HCT116 (cell line): ENCODE measurements at regions not wholly inside any gene's neighbourhood (a gene's known extent, or its start where the extent isn't known, plus 50 kb on each side); places are given as distances from the start of the nearest gene placed in this dataset.
A peak's percentile ranks its signal among the peaks of the same experiment; 100 is the strongest.

Source experiments
- ATAC-seq: fragments of 200-7000 bp; cut with Tn5 transposase; 2 replicates; pipeline ENCODE4 v1.9.1; 2020; ENCODE audit warnings: mild to moderate bottlenecking, moderate library complexity
- BruUV-seq: library from RNA; stranded (reverse); fragments of 400-500 nt; replicated peaks from 2 replicates; lab custom pipeline; 2021; lab: Mats Ljungman, UMichigan
- CTCF ChIA-PET: fragments of 300-600 bp; sonication (Branson Sonifier 250); formaldehyde crosslinking; loops from one replicate; lab custom pipeline; 2021; ENCODE audit warnings: antibody characterized with exemption; lab: Charles Lee
- POLR2A ChIA-PET: fragments of 300-600, 350-600 bp; sonication (Branson Sonifier 250); formaldehyde crosslinking; loops from one replicate; lab custom pipeline; 2021; ENCODE audit warnings: antibody characterized with exemption; lab: Charles Lee
- RAD21 ChIA-PET, 2 experiments: fragments of 300-600 bp; sonication (Branson Sonifier 250); formaldehyde crosslinking; loops; one replicate each; lab custom pipeline; 2023; ENCODE audit warnings: low total read pairs in 2 of 2; ENCODE audit not compliant: uncharacterized antibody in 2 of 2, unreplicated experiment in 2 of 2, low non-redundant PET in 1 of 2; lab: Charles Lee
- DNase-seq: peaks from one replicate; pipeline ENCODE4 v3.0.0-alpha.2; 2010; ENCODE audit warnings: low read depth, low spot score
- H2AFZ ChIP-seq: fragments of 200-600 bp; shearing (Covaris generic), sonication (generic); 2 replicates; pipeline ENCODE4 v1.6.1; 2017; ENCODE audit warnings: low read depth, mixed run types, mixed read lengths, antibody characterized with exemption, low read length; ENCODE audit not compliant: poor library complexity, severe bottlenecking
- H3K27ac ChIP-seq: 2 replicates; pipeline ENCODE4 v1.5.1; 2012; ENCODE audit warnings: low read depth, low read length
- H3K27me3 ChIP-seq: fragments of 200-600 bp; sonication (generic); 2 replicates; pipeline ENCODE4 v1.6.1; 2016; ENCODE audit warnings: mixed run types, low read length, mixed read lengths; ENCODE audit not compliant: insufficient read depth
- H3K36me3 ChIP-seq, 2 experiments: fragments of 200-500 bp in 1 of 2; fragments of 200-600 bp in 1 of 2; sonication (Bioruptor generic) in 1 of 2; sonication (generic) in 1 of 2; 2 replicates each; pipeline versions ENCODE4 v1.5.1 to v1.6.1; 2014 to 2016; ENCODE audit warnings: low read length in 2 of 2, inconsistent platforms in 1 of 2, mixed read lengths in 1 of 2, mixed run types in 1 of 2; ENCODE audit not compliant: insufficient read depth in 2 of 2, control insufficient read depth in 1 of 2
- H3K4me1 ChIP-seq, 2 experiments: fragments of 200-600 bp in 1 of 2; sonication (generic) in 1 of 2; 2 replicates each; pipeline versions ENCODE4 v1.5.1 to v1.6.1; 2012 to 2017; ENCODE audit warnings: low read length in 2 of 2, inconsistent platforms in 1 of 2, mild to moderate bottlenecking in 1 of 2, mixed read lengths in 1 of 2, mixed run types in 1 of 2, moderate library complexity in 1 of 2; ENCODE audit not compliant: insufficient read depth in 2 of 2, control insufficient read depth in 1 of 2
- H3K4me2 ChIP-seq: fragments of 200-600 bp; sonication (generic); 2 replicates; pipeline ENCODE4 v1.6.1; 2017; ENCODE audit warnings: mixed run types, low read length, mixed read lengths
- H3K4me3 ChIP-seq, 2 experiments: fragments of 200-600 bp in 1 of 2; sonication (generic) in 1 of 2; replicated peaks in 1 of 2; 2 replicates each; pipeline ENCODE4 v1.5.1; 2011 to 2016; ENCODE audit warnings: low read length in 2 of 2, control low read depth in 1 of 2, low read depth in 1 of 2, mild to moderate bottlenecking in 1 of 2, mixed read lengths in 1 of 2, mixed run types in 1 of 2
- H3K79me2 ChIP-seq: fragments of 200-600 bp; sonication (generic); 2 replicates; pipeline ENCODE4 v1.6.1; 2017; ENCODE audit warnings: mild to moderate bottlenecking, mixed run types, low read length, moderate library complexity, mixed read lengths; ENCODE audit not compliant: insufficient read depth
- H3K9ac ChIP-seq: fragments of 200-600 bp; sonication (generic); 2 replicates; pipeline ENCODE4 v1.6.1; 2016; ENCODE audit warnings: low read length, mixed read lengths
- H3K9me2 ChIP-seq: fragments of 200-600 bp; sonication (generic), shearing (Covaris generic); 2 replicates; pipeline ENCODE4 v1.6.1; 2017; ENCODE audit warnings: mixed run types, mild to moderate bottlenecking, moderate library complexity; ENCODE audit not compliant: insufficient read depth
- H3K9me3 ChIP-seq, 2 experiments: fragments of 200-500 bp in 1 of 2; fragments of 200-600 bp in 1 of 2; sonication (Bioruptor generic) in 1 of 2; sonication (generic) in 1 of 2; 2 replicates each; pipeline ENCODE4 v1.6.1; 2014 to 2017; ENCODE audit warnings: low read length in 2 of 2, mixed read lengths in 2 of 2, inconsistent platforms in 1 of 2, low read depth in 1 of 2, mild to moderate bottlenecking in 1 of 2, mixed run types in 1 of 2, moderate library complexity in 1 of 2; ENCODE audit not compliant: control insufficient read depth in 1 of 2, insufficient read depth in 1 of 2
- H4K20me1 ChIP-seq: fragments of 200-600 bp; sonication (generic), shearing (Covaris generic); 2 replicates; pipeline ENCODE4 v1.6.1; 2017; ENCODE audit warnings: mixed run types, mild to moderate bottlenecking, moderate library complexity; ENCODE audit not compliant: insufficient read depth
- CEBPB ChIP-seq: IDR thresholded peaks from 2 replicates; pipeline ENCODE4 v1.6.1; 2012; ENCODE audit warnings: low read depth
- EZH2phosphoT487 ChIP-seq: fragments of 200-600 bp; IDR thresholded peaks from 2 replicates; pipeline ENCODE4 v1.6.1; 2018; ENCODE audit warnings: antibody characterized with exemption, borderline replicate concordance
- JUND ChIP-seq: IDR thresholded peaks from 2 replicates; pipeline ENCODE4 v1.6.1; 2012
- POLR2A ChIP-seq: IDR thresholded peaks from 2 replicates; pipeline ENCODE4 v1.7.0; 2011; ENCODE audit warnings: borderline replicate concordance; ENCODE audit not compliant: insufficient read depth, insufficient read length; ENCODE audit errors: extremely low read depth
- SIN3A ChIP-seq: IDR thresholded peaks from 2 replicates; pipeline ENCODE4 v1.6.1; 2012; ENCODE audit warnings: low read depth
- TCF7L2 ChIP-seq: IDR thresholded peaks from 2 replicates; pipeline ENCODE4 v1.7.0; 2011; ENCODE audit warnings: borderline replicate concordance, inconsistent platforms; ENCODE audit not compliant: insufficient read depth, insufficient read length; ENCODE audit errors: extremely low read depth
- ZNF274 ChIP-seq: fragments of 200-500 bp; sonication (Bioruptor generic); IDR thresholded peaks from 2 replicates; pipeline ENCODE4 v1.6.1; 2014; ENCODE audit warnings: mild to moderate bottlenecking, low read depth, low read length, inconsistent platforms
- intact Hi-C: fragments of 100-400 bp; cut with micrococcal nuclease; formaldehyde crosslinking; loops from 2 replicates; pipeline ENCODE4 v1.10.0; 2022
- TF ChIP-seq, protein P1 (sequence below): IDR thresholded peaks from 2 replicates; pipeline ENCODE4 v1.6.1; 2012

GRCh38 chr12:107351109-107351508 lies 257.8 kb upstream of the CRY1 start (continued):
- TF ChIP-seq SIN3A (no peak), POLR2A (no peak), JUND (no peak)
- TF ChIP-seq, protein P1, sequence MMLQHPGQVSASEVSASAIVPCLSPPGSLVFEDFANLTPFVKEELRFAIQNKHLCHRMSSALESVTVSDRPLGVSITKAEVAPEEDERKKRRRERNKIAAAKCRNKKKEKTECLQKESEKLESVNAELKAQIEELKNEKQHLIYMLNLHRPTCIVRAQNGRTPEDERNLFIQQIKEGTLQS: no peak
- TF ChIP-seq, all 23 proteins: peak for 0

GRCh38 chr12:107351713-107352112 lies 258.4 kb upstream of the CRY1 start:
- Histone ChIP-seq H3K4me1 (peaks cover 46 to 69% of the 10 kb centered on the region in 2 experiments), H2AFZ (no peak overlapping the region), H3K9me2 (no peaks in the 10 kb centered on the region), H3K9ac (no peak overlapping the region), H3K79me2 (no peaks in the 10 kb centered on the region), H3K4me3 (no peak overlapping the region), H3K27me3 (no peaks in the 10 kb centered on the region), H3K36me3 (no peaks in the 10 kb centered on the region), H4K20me1 (no peaks in the 10 kb centered on the region), H3K9me3 (no peaks in the 10 kb centered on the region), H3K4me2 (peak overlapping the region; percentile 22), H3K27ac (no peak overlapping the region)
- ATAC-seq (no peak), DNase-seq (no peak)
- no TSS peak for BruUV-seq
- CTCF ChIA-PET: no interaction called here
- intact Hi-C loops: no loop called here
- POLR2A ChIA-PET: no interaction called here
- no peak for TF ChIP-seq ZNF274
- TF ChIP-seq CEBPB: no peak
- TF ChIP-seq EZH2phosphoT487: no peak
- RAD21 ChIA-PET: no interaction called here

DNA sequence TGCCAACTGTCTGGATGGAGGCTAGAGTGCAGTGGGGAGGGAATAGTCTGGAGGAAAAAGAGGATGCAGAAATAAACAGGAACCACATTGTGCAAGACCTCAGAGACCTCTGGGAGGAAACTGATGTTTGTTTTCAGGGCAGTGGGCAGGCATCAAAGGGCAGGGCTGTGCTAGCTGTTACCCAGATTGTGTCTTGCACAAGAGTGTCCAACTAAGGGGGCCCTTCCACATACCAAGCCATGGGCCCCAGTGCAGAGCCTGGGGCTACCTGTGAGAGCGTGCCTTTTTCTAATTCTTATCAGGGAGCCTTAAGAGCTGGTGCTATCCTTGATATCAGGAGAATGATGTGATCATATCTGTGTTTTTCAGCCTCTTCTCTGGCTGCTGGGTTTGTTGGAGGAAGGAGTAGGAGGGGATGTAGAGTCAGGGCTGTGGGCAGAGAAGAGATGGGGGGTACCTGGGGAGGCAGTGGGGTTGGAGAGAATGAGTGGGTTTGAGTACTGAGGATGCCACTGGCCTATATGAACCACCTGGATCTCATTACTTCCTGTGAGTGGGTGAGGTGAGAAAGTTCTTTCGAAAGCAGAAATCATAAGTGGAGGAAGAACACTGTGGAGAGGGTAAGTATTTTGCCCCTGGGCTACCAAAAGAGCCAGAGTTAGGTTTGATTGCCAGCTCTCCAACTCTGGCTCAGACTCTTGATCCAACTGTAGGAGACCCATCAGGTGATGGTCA lies 259.2 kb upstream of the CRY1 start:
- peaks cover 45 to 67% of the 10 kb centered on the region in 2 experiments for H3K4me1 ChIP-seq
- ATAC-seq (no peak), DNase-seq (no peak)
- CTCF ChIA-PET: no interaction called here
- H2AFZ ChIP-seq: no peak overlapping the region
- no peak overlapping the region for H3K9ac ChIP-seq
- no peaks in the 10 kb centered on the region for H3K27me3 ChIP-seq
- no peaks in the 10 kb centered on the region for H3K36me3 ChIP-seq
- no peak overlapping the region for H3K4me2 ChIP-seq
- no peaks in the 10 kb centered on the region for H3K9me3 ChIP-seq
- RAD21 ChIA-PET: no interaction called here
- no peaks in the 10 kb centered on the region for H4K20me1 ChIP-seq
- no TSS peak for BruUV-seq
- no peak overlapping the region for H3K4me3 ChIP-seq
- no peaks in the 10 kb centered on the region for H3K79me2 ChIP-seq
- TF ChIP-seq CEBPB: no peak
- TF ChIP-seq TCF7L2: no peak
- POLR2A ChIA-PET: no interaction called here
- intact Hi-C loops: no loop called here
- no peak overlapping the region for H3K27ac ChIP-seq
- H3K9me2 ChIP-seq: no peaks in the 10 kb centered on the region
